D721Med (cell line): ENCODE measurements at regions not wholly inside any gene's neighbourhood (a gene's known extent, or its start where the extent isn't known, plus 50 kb on each side); places are given as distances from the start of the nearest gene placed in this dataset.
"Not testable (repeated sequence)": the region's sequence is repeated elsewhere in the genome, so short reads cannot be mapped to it uniquely, and the experiment has no call there.

Experiments used
- DNase-seq: peaks from one replicate; pipeline ENCODE4 v3.0.0; 2011; ENCODE audit warnings: low spot score; ENCODE audit not compliant: insufficient read length
- FAIRE-seq: peaks from 2 replicates; lab custom pipeline; 2011; peaks lifted over from hg19 to GRCh38; lab: Jason Lieb, UNC
- CTCF ChIP-seq: IDR thresholded peaks from 2 replicates; pipeline ENCODE4 v1.5.1; 2012; ENCODE audit warnings: mild to moderate bottlenecking, control low read depth; ENCODE audit not compliant: insufficient read depth; ENCODE audit errors: missing control alignments

- FAIRE-seq = no peak
- DNase-seq = no peak
- TF ChIP-seq CTCF = no peak
Measured at GRCh38 chr6:119428633-119429032, 79.1 kb upstream of the MAN1A1 start.

GRCh38 chr6:119426619-119427018, 77.1 kb upstream of the MAN1A1 start:
- TF ChIP-seq CTCF = no peak
- FAIRE-seq (no peak), DNase-seq (no peak)

GRCh38 chr6:119423996-119424395, 74.4 kb upstream of the MAN1A1 start:
- no peak for DNase-seq
- no peak for TF ChIP-seq CTCF
- no peak for FAIRE-seq

- FAIRE-seq, DNase-seq: not testable (repeated sequence)
Measured at GRCh38 chr6:119418084-119418483, 68.5 kb upstream of the MAN1A1 start.

GRCh38 chr6:119407156-119407555, 57.6 kb upstream of the MAN1A1 start:
- TF ChIP-seq CTCF = no peak
- DNase-seq (no peak), FAIRE-seq (no peak)

- not testable (repeated sequence) for DNase-seq, FAIRE-seq
Measured at GRCh38 chr6:119405114-119405513, 55.6 kb upstream of the MAN1A1 start.
